NB4 (cell line): ENCODE measurements at regions not wholly inside any gene's neighbourhood (a gene's known extent, or its start where the extent isn't known, plus 50 kb on each side); places are given as distances from the start of the nearest gene placed in this dataset.

Experiments
- MYC ChIP-seq: IDR thresholded peaks from 2 replicates; pipeline ENCODE4 v1.6.1; 2011; ENCODE audit warnings: low read depth, low read length
- POLR2A ChIP-seq: IDR thresholded peaks from 2 replicates; pipeline ENCODE4 v1.6.1; 2011; ENCODE audit warnings: mild to moderate bottlenecking; ENCODE audit not compliant: insufficient read length; ENCODE audit errors: extremely low read depth
- TF ChIP-seq, protein P1 (sequence below): IDR thresholded peaks from one replicate; pipeline ENCODE4 v1.5.1; 2012; ENCODE audit warnings: low read depth, low read length

DNA sequence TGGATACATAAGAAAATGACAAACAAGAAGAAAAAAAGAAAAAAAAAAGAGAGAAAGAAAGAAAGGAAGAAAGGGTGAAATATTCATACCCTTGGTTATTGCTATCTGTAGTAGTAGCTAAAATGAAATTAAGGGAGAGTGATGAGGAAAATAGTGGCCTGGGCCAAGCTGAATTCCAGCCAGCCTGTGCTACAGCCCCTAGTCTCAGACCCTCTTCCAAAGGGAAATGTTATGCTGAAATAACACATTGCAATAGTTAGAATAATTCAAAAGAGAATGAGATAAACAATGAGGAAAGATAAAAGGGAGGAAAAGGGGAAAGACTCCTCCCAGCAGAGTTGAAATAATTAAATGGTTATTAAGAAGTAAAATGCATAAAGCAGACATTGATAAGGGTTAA is 268.4 kb upstream of the ROBO1 start:
- TF ChIP-seq, protein P1, sequence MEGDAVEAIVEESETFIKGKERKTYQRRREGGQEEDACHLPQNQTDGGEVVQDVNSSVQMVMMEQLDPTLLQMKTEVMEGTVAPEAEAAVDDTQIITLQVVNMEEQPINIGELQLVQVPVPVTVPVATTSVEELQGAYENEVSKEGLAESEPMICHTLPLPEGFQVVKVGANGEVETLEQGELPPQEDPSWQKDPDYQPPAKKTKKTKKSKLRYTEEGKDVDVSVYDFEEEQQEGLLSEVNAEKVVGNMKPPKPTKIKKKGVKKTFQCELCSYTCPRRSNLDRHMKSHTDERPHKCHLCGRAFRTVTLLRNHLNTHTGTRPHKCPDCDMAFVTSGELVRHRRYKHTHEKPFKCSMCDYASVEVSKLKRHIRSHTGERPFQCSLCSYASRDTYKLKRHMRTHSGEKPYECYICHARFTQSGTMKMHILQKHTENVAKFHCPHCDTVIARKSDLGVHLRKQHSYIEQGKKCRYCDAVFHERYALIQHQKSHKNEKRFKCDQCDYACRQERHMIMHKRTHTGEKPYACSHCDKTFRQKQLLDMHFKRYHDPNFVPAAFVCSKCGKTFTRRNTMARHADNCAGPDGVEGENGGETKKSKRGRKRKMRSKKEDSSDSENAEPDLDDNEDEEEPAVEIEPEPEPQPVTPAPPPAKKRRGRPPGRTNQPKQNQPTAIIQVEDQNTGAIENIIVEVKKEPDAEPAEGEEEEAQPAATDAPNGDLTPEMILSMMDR = no peak
- TF ChIP-seq POLR2A = no peak
- no peak for TF ChIP-seq MYC
